ENCODE measurements at regions not wholly inside any gene's neighbourhood (a gene's known extent, or its start where the extent isn't known, plus 50 kb on each side); places are given as distances from the start of the nearest gene placed in this dataset.

DNA sequence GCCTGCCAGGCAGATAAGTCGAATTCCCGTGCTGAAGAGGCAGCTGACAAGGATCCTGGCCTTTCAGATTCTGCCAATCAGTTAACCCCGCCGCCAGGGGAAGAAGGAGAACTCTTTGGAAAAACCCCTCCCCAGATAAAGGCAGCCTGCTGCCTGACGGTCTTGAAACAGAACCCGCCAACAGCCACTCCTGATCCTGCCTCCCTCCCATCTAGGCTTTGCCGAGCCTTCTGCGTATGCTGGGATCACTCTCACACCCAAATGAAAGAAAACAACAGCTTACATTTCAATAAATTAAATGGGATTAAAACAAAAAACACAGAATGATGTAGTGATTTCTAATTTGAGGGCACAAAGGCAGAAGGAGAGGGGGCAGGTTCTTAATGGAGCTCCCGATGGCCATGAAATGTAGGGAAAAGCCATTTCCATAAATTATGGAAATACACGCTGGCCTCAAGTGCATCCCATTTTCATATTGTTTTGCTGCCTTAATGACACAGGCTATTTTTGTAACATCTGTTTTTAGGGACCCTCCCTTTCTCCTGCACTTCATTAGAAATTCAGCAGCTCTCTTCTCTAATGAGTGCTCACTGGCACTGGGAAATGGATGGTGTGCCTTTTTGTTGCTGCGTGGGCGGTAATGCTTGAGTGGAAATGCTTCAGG lies 319.1 kb downstream of the MED10 start:
- DNase-seq = no peak

DNA sequence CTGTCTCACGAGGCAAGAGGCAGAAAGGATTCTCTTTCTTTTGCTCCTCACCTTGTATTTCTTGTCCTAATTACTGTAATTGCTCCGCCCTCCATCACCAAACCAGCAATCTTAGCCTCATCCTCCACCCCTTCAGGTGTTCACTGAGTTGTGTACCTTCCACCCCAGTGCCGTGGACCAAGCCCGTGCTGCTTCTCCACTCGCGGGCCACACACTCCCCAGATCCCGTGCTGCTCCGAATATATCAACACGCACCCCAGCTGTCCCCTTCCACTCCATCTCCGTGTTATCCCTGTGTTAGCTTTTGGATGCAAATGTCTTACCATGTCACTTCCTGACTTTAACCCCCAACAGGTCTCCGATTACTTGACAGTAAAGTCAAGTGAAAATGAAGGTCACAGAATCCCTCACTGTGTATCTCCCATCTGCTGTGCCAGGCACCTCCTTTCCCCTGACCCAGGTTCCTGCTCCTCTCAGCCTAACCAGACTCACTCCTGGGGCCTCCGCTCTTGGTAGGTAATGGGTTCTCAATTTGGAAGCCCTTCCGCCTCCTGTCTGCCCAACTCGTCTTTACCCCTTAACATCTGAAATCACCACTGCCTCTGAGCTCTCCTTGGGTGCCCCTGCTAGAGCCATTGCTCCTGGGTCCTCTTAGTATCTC lies 320.2 kb downstream of the MED10 start:
- no peak for DNase-seq

DNA sequence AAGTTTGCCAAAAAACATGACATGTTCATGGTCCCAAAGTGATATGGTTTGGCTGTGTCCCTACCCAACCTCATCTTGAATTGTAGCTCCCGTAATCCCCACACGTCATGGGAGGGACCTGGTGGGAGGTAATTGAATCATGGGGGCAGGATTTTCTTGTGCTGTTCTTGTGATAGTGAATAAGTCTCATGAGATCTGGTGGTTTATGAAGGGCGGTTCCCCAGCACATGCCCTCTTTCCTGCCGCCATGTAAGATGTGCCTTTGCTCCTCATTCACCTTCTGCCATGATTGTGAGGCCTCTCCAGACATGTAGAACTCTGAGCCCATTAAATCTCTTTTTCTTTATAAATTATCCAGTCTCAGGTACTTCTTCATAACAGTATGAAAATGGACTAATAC lies 322.1 kb downstream of the MED10 start:
- DNase-seq = no peak

DNA sequence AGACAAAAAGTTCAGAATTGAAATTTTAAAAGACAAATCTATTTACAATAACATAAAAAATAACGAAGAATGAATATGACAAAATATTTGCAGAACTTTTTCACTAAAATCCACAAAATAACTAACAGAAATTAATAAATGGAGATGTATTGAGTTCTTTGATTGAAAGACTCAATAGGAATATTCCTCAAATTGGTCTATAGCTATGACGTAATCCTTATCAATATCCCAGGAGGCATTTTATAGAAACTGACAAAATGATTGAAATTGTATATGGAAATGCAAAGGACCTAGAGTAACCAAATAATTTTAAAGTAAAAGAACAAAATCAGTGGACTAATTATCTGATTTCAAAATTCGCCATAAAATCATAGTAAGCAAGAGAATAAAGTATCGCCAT lies 328.7 kb downstream of the MED10 start:
- no peak for DNase-seq

DNA sequence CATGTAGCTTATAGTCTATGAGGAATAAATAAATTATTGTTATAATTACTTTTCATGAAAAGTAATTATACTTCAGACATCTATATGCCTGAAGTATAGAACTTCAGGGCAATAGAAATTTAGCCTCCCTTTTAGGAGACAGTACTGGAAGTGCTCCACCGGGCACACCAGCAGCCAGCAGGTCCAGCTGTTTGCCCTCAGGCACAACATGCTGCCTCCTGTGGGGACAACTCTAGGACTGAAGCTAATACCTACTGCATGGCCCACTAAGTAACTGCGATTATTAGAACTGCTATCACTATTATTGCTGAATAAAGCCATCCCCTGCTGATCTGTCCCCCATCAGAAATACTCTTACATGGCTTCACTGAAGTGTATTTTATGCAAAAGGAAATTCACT lies 329.6 kb downstream of the MED10 start:
- no peak for DNase-seq

DNA sequence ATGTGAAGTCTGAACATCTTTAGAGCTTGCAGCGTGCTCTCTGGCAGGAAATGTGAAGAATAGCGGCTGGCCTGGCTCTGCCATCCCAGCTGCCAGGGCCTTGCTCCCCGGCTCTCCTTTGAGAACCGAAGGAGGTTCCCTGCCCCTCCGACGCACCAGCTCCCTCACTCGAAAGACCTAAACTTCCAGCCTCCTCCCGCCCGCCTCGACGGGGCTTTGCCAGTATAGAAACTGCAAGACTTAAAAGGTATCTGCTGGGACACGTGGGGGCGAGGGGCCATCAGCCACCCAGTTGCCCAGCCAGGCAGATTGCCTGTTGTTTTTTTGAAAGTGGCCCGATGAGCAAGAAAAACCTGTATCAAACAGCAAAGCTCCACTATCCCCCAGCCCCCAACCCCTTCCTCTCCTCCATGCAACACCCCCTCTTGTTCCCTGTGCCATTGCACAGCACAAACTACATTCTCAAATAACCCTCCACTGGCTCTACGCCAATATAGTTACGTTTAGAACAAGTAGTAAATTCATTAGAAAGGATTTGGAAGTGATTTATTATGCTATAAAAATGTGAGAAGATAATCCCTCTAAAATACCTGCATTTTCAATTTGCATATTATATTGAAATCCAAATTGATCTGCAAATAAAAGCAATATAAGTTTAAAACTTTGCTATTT lies 331.9 kb downstream of the MED10 start:
- no peak for DNase-seq

DNA sequence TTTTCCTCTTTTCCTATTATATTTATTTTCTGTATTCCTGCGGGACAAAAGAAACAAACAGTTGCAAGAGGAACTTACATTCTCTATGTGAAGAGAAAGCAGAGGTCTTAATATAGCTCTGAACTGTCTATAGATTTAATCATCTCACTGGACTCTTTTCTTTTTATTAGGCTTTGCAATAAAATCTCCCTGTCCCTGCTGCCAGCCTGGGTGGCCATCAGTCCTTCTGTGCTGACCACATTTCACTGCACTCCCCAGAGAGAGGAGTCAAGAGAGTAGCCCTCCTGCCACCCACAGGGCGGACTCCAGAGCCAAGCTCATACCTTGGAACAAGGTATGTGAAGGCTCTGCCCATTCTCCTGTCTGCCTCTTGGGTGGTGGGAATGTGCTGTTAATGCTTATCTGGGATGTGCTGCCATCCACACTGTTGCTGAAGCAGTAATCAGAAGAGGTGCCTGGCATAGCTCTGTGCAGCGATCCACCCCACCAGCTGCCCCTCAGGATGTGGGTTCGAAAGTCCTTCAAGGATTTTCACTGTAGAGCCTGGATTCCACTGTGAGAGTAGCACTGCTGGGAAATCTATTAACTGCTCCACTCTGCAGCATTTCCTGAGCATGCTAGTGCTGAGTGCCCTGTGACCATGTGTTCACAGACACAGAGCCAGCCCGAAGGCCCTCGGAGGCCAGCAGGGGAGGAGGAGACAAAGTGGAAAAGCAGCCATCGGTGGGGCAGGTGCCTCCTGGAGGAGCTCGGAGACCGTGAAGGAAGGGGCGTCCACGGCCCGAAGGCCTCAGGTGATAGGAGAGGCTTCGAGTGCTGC lies 334.6 kb downstream of the MED10 start:
- no peak for DNase-seq

DNA sequence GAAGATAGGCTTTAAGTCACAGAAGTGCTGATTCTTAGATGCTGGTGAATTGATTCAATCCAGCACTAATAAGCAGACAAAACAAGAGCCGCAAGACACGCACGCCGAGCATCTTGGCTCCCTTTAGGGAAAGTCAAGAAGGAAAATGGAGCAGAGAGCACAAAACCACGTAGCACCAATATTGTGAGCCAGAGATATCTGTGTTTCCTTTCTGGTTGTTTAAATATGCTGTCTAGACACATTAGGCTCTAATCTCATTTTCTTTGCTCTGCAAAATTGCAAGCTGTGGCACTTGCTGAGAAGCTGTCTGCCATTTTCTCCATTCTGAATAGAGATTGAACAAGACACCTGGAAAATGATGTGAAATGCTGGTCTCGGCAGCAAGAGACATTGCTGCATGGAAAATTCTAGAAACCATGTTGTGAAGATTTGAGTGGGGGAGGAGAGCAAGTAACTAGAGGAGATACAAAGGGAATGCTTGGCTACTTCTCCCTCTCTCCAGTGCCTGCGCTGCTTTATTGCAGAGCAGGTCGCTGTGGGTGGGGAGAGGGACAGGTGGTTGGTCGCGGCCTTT lies 336.3 kb downstream of the MED10 start:
- no peak for DNase-seq

DNA sequence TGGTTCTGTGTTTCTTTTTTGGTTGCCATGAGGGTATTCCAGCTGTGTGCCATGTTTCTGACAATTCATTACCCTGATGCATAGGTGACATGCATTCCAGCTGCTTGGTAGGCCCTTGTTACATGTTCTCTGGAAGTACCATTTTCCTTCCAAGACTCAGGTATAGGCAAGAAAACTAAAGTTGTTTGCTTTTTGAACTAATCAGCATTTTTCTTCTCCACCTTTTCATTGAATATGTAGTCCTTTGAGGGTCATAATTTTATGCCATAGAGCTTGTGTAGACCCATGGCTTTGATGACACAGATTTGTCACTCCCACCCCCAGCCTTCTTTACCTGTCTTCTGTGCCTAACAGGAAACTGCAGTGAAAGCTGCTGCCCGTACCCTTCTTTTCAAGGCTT lies 339.2 kb downstream of the MED10 start:
- no peak for DNase-seq

DNA sequence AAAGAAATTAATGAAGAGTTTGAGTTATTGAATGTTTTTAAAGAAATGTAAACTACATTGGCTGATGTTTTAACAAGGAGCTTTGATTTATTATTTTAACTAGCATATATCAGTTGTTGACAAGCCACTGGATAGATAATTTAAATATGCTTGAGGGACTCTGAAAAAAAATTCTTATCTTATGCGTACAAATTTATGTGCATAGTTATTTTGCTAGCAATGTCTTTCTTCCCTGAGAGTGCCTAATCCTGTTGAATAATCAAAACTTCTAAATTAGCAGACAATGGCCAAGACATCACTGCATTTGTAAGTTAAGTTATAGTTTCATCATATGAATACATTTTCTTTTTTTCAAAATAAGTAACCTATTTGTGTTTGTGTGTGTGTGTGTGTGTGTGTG lies 342.3 kb downstream of the MED10 start:
- no peak for DNase-seq

DNA sequence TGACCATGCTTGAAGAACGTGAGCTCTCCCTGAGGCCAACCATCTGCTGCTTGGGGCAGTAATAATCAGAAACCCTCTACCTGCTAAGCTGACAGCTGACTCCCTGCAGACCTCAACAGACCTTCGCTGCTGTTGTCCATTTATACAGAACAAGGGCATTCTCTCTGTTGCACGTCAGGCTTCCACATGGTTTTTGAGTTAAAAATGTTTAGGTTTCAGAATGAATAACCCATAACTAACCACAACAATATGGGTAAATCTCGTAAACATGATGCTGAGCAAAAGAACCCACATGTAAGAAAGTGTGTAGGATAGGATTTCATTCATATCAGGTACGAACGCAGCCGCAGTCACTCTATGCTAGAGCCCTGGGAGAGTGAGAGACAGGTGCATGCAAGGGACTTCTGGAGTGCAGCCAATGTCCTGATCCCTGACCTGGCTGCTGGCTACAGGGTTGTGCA lies 348.5 kb downstream of the MED10 start:
- no peak for DNase-seq

DNA sequence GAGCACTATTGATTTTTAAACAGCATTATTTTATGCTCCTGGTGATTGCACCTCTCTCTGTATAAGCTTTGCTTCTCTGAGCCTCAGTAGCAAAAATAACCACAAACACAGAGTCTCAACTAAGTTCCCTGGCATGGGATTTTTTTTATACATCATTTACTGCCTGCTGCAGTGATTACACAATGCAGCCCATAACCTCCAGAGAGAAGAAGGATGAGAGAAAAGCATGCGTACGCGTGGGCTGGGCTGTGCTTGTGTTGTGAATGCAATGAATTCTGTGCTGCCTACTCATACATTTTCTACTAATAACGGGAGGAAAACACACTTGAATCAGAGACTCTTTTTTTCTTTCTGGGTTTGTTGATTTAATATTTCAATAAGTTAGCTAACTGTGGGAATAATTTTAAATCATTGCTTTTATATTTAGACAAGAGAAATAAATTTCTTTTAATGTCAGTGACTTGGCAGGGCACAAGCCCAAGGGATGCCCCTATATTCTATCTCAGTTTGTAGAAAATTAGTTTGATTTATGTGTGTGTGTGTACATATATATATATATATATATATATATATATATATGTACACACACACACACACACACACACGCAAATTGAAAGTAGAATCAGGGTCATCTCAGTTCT lies 351.5 kb downstream of the MED10 start:
- no peak for DNase-seq

DNA sequence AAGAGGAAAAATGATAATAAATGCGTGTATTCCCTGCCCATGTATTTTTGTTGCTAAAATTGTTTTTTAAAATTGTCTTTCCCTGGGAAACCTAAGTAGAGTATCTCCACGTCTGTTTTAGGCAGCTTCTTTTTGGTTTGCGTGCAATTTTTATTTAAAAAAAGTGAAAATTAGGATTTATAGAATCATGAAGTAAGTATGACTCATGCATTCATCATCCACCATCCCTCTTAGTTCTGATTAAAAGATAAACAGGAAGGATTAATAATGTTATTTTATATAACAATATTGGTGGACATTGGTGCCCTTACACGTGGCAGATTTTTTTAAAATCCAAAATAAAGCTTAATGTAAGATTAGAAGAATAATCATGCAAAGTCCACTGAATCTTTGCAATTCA lies 358.7 kb downstream of the MED10 start:
- DNase-seq = no peak

DNA sequence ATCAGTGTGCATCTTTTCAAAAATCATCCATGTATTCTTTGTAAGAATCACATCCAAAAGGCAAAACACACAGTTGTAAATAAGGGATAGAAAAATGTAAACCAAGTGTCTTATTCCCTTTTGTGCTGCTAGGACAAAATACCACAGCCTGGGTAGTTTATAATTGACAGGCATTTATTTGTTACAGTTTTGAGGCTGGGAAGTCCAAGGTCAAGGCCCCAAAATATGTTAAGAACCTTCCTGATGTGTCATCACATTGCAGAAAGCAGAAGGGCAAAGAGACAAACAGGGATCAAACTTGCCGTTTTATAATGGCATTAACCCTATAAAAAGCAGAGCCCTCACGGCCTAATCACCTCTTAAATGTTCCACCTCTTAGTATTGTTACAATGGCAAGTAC lies 364.8 kb downstream of the MED10 start:
- DNase-seq = no peak

DNA sequence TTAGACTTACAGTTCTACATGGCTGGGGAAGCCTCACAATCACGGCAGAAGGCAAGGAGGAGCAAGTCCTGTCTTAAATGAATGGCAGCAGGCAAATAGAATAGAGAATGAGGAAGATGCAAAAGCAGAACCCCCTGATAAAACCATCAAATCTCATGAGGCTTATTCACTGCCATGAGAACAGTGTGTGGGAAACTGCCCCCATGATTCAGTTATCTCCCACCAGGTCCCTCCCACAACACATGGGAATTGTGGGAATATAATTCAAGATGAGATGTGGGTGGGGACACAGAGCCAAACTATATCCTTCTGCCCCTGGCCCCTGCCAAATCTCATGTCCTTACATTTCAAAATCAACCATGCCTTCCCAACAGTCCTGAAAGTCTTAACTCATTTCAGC lies 367.1 kb downstream of the MED10 start:
- no peak for DNase-seq

DNA sequence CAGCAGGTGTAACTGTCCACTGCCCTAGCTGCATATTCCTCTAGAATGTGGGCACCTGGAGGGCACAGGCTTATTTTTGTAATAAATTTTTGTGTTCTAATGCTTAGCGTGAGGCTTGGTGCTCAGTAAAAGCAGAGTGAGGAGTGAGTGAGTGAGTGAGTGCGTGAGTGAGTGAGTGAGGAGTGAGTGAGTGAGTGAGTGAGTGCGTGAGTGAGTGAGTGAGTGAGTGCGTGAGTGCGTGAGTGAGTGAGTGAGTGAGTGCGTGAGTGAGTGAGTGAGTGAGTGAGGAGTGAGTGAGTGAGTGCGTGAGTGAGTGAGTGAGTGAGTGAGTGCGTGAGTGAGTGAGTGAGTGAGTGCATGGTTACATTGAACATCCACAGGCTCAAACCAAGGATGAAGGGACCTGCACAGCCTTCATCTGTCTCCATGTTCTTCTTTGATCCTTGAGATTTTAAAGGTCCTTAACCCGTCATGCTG lies 371.5 kb downstream of the MED10 start:
- no peak for DNase-seq

DNA sequence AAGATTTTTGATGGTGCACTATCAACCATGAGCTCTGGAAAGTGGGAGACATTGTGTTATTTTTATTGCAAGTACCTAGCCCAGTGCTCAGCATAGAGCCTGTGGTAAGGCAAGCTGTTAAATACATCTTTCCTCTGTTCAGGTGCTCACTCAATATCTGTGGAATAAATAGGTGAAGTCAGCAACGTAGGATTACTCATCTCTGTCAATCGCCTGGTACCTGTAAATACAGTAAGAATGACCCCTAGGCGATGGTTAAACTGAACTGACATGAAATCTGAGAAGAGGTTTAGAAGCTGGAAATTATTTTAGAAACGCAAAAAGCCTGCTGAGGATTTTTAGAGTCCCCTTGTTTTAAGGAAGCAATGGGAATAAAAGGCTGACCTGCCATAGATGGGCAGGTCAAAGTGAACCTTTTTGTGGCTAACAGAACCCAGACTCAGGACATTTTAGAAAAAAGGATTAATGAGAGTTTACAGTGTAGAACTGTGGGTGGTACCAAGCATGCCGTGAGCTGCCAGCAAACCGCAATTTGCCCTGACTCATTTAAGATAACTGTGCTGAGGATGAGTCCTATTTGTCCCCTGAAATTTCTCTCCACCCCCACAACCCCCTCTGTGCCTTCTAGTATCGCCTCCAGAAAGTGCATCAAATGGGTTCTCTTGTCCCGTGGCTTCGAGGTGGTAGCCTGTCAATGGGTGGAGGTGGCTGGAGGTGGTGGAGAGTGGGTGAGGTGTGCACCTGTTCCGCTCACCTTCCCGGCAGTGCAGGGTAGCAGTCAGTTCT lies 375.1 kb downstream of the MED10 start:
- DNase-seq = no peak

DNA sequence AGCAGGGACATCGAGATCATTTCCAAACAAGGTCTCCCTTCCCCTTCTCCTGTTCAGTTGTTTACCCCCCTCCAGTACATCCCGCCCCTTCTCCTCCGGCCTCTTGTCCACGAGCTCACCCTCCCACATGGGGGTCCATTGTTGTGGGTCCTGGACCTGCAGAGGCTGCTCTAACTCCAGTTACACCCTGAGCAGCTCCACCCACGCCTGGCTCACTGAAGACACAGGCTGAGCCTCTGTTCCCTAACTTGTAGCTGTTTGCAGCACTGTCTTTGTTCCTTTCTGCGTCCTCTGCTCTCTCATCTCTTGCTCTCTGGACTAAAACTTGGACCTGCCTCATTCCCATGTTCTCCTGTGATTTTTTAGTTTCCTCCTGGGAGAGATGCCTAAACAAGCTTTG lies 377.5 kb downstream of the MED10 start:
- DNase-seq = no peak

DNA sequence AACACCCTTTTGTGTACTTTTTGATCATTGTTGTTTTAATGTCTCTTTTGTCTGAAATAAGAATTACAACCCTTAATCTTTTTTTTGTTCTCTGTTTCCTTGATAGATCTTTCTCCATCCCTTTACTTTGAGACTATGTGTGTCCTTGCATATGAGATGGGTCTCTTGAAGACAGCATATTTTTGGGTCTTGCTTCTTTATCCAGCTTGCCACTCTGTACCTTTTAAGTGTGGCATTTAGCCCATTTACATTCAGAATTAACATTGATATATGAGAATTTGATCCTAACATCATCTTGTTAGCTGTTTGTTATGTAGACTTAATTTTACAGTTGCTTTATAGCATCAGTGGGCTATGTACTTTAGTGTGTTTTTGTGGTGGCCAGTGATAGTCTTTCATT lies 382.5 kb downstream of the MED10 start:
- no peak for DNase-seq

DNA sequence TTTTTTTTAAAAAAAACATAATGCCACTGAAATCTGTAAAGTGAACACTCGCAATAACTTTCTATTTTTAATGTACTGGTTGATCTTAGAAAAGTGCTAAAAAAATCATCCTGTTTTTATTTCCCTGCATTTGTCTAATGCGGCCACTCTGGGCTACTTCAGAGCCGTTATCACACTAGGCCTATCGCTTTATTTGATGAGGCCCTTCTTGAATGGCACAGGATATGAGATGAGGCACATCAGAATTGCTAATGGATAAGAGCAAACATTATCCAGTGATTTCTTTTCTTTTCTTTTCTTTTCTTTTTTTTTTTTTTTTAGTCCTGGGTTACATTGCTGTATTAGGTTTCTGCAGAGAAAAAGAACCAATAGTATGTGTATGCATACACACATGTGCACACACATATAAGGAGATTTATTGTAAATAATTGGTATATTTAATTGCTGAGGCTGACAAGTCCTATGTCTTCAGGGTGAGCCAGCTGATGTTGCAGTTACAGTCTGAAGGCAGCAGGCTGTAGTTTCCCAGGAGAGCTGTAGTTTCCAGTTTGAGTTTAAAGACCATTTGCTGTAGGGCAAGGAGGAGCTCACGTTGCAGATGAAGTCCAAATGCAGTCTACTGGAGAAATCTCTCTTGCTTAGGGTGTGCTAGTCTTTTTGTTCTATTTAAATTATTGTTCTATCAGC lies 391.7 kb downstream of the MED10 start:
- DNase-seq = no peak

DNA sequence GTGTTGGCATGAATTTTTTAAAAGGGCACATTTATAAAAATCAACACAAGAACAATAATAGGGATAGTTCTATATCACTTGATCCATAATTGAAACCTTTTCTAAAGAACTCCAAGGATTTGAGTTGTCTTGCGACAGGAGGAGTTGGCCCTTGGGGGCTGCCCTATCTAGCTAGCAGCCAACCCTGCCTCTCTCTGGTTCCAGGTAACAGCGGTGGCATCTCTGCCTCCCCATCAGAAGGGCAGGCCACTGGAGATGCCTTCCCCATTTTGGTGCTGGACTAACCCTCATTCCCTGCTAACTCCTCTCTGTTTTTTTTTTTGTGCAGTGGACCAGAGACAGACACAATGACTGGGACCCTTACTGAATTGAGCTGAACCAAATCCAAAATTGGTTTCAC lies 393.0 kb downstream of the MED10 start:
- no peak for DNase-seq

All from activated CD4-positive, CD25-positive, alpha-beta regulatory T cell (primary cell).